Esophagus muscularis mucosa (tissue), 4 donors: ENCODE measurements at regions not wholly inside any gene's neighbourhood (a gene's known extent, or its start where the extent isn't known, plus 50 kb on each side); places are given as distances from the start of the nearest gene placed in this dataset.

Source experiments
- DNase-seq: peaks from one replicate; pipeline ENCODE4 v3.0.0-alpha.2; 2017; ENCODE audit errors: extremely low spot score
- H3K27ac ChIP-seq, 4 donors: fragments of 200-600 bp; sonication (generic); replicated peaks in 1 of 4; 1 replicate in 3 of 4; 2 replicates in 1 of 4; pipeline ENCODE4 v1.5.1; 2016 to 2019; ENCODE audit warnings: mild to moderate bottlenecking in 1 of 4
- H3K27me3 ChIP-seq, 4 donors: fragments of 200-600 bp; sonication (generic); one replicate each; pipeline versions ENCODE4 v1.5.1 to v1.6.0; 2016 to 2019
- H3K36me3 ChIP-seq, 4 donors: fragments of 200-600 bp; sonication (generic); one replicate each; pipeline ENCODE4 v1.5.1; 2016 to 2019
- H3K4me1 ChIP-seq, 4 donors: fragments of 200-600 bp; sonication (generic); one replicate each; pipeline ENCODE4 v1.5.1; 2016 to 2019
- H3K4me3 ChIP-seq, 4 donors: fragments of 200-600 bp; sonication (generic); 1 replicate in 2 of 4; 2 replicates in 2 of 4; pipeline ENCODE4 v1.5.1; 2016 to 2019; ENCODE audit warnings: mild to moderate bottlenecking in 4 of 4, moderate library complexity in 1 of 4
- H3K9me3 ChIP-seq, 4 donors: fragments of 200-600 bp; sonication (generic); 1 replicate in 3 of 4; 2 replicates in 1 of 4; pipeline ENCODE4 v1.5.1; 2016 to 2019
- EP300 ChIP-seq: sonication (generic); formaldehyde crosslinking; IDR thresholded peaks from one replicate; pipeline ENCODE4 v1.6.1; 2017; ENCODE audit warnings: antibody characterized with exemption
- POLR2A ChIP-seq: fragments of 450-650 bp; IDR thresholded peaks from one replicate; pipeline ENCODE4 v1.6.1; 2017; ENCODE audit warnings: antibody characterized with exemption, moderate library complexity, mild to moderate bottlenecking, low read depth
- POLR2AphosphoS5 ChIP-seq, 2 donors: sonication (generic); formaldehyde crosslinking; IDR thresholded peaks; one replicate each; pipeline ENCODE4 v1.6.1; 2017; ENCODE audit warnings: antibody characterized with exemption in 2 of 2
- WGBS: methylation state at CpG from one replicate; pipeline ENCODE4 v1.1.5; 2018; 5-methylcytosine and 5-hydroxymethylcytosine counted together
- intact Hi-C: fragments of 100-400 bp; cut with DNase I; formaldehyde crosslinking; loops from one replicate; pipeline ENCODE4 v1.15.1; 2023
- TF ChIP-seq, protein P1 (sequence below), 3 experiments: fragments of 200-600 bp in 2 of 3; fragments of 450-650 bp in 1 of 3; sonication (generic) in 2 of 3; IDR thresholded peaks; one replicate each; pipeline ENCODE4 v1.5.1; 2017 to 2019; ENCODE audit warnings: antibody characterized with exemption in 3 of 3, mild to moderate bottlenecking in 2 of 3, moderate library complexity in 1 of 3

DNA sequence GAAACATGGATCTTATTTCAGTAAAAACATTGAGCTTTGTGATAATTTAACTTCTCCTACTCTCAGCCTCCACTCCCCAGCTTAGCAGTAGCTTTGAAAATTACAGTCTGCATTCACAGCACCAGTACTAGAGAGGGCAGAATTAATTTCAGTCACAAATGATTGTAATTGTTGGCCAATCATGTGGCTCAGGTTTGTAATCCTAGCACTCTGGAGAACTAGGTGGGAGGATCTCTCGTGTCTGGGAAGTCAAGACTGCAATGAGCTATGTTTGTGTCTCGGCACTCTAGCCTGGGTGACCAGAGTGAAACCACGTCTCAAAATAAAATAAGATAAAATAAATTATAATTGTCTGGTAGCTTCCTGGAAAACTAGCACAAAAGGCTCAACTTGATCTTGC, 620.9 kb downstream of the TNS3 start:
- no peak for TF ChIP-seq POLR2AphosphoS5 (IDR thresholded peaks at IDR 0.05)
- no peak for TF ChIP-seq EP300
- Histone ChIP-seq H3K27me3 (no peaks in the 10 kb centered on the region), H3K27ac (no peak overlapping the region), H3K9me3 (peaks cover 0 to 40% (median 32%) of the 10 kb centered on the region in 4 donors), H3K36me3 (no peaks in the 10 kb centered on the region), H3K4me3 (no peak overlapping the region), H3K4me1 (no peaks in the 10 kb centered on the region)
- WGBS: 54% methylated on average over 3 of the region's 3 CpGs
- intact Hi-C loops: no loop called here
- no peak for DNase-seq

DNA sequence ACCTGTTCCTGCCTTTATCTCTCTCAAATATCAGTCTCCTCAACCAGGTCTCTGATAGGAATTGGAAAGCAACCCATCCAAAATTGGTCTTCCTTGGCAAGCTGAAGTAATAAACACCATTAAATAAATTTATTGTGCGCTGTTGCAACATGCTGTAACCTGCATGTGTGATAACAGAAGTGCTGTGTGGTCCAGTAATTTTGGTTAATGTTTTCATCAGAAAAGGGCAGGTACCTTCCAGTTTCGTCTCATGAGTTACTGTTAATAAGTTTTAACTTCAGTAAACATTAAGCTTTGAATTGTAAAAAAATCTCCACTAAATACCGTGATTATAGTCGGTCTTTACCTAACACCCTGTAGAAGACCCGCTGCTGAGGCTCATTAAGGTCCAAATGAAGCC, 624.7 kb downstream of the TNS3 start:
- Histone ChIP-seq H3K27me3 (no peaks in the 10 kb centered on the region), H3K36me3 (no peaks in the 10 kb centered on the region), H3K9me3 (peaks cover 0 to 3% (median 0%) of the 10 kb centered on the region in 4 donors), H3K4me3 (no peak overlapping the region), H3K4me1 (no peaks in the 10 kb centered on the region), H3K27ac (no peak overlapping the region)
- TF ChIP-seq POLR2A: no peak
- TF ChIP-seq, protein P1, sequence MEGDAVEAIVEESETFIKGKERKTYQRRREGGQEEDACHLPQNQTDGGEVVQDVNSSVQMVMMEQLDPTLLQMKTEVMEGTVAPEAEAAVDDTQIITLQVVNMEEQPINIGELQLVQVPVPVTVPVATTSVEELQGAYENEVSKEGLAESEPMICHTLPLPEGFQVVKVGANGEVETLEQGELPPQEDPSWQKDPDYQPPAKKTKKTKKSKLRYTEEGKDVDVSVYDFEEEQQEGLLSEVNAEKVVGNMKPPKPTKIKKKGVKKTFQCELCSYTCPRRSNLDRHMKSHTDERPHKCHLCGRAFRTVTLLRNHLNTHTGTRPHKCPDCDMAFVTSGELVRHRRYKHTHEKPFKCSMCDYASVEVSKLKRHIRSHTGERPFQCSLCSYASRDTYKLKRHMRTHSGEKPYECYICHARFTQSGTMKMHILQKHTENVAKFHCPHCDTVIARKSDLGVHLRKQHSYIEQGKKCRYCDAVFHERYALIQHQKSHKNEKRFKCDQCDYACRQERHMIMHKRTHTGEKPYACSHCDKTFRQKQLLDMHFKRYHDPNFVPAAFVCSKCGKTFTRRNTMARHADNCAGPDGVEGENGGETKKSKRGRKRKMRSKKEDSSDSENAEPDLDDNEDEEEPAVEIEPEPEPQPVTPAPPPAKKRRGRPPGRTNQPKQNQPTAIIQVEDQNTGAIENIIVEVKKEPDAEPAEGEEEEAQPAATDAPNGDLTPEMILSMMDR (IDR thresholded peaks at IDR 0.05): no peak
- no peak for TF ChIP-seq POLR2AphosphoS5 (IDR thresholded peaks at IDR 0.05)
- TF ChIP-seq EP300: no peak
- intact Hi-C loops: no loop called here
- no peak for DNase-seq
- 95% methylated on average over 5 of the region's 5 CpGs for WGBS

DNA sequence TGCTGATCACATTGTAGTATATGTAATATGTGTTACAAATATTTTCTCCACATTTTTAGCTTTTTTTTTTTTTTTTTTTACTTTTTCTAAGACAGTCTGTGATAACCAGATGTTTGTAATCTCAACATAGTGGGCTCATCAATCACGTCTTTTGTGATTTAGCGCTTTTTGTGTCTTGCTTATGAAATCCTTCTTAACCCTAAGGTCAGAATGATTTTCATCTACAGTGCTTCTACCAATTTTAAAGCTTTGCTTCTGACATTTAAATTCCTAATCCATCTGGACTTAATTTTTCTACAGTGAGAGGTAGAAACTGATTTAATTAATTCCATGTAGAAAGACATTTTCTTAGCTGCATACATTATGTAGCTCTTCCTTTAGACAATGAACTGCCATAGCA, 626.4 kb downstream of the TNS3 start:
- no peak for DNase-seq
- TF ChIP-seq, protein P1 (IDR thresholded peaks at IDR 0.05): no peak
- no peak for TF ChIP-seq POLR2AphosphoS5 (IDR thresholded peaks at IDR 0.05)
- no peak for TF ChIP-seq EP300
- no peak for TF ChIP-seq POLR2A
- Histone ChIP-seq H3K4me3 (no peak overlapping the region), H3K27ac (no peak overlapping the region), H3K27me3 (no peaks in the 10 kb centered on the region), H3K9me3 (no peaks in the 10 kb centered on the region), H3K4me1 (no peaks in the 10 kb centered on the region), H3K36me3 (no peaks in the 10 kb centered on the region)
- WGBS: 89% methylated on average over 2 of the region's 2 CpGs
- intact Hi-C loops: no loop called here

DNA sequence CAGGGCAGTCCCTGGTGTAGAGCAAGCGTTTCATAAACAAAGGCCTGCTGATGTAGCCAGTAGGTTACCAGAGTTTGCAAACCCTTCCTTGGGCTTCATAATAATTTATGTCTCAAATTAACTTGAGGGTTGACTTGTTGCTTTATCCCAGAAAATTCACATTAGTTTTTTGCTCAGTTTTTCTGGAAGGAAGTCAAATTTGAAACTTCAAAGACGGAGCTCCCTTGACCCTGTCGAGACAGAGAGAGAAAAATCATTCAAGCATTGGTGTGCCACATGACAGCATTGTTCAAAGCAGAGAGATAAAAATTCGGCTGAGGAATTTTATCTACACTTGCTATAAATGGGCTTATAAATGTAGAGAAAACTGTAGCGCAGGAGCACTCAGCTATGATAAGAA, 627.7 kb downstream of the TNS3 start:
- 42% methylated on average over 5 of the region's 5 CpGs for WGBS
- Histone ChIP-seq H3K4me1 (peaks cover 0 to 3% (median 0%) of the 10 kb centered on the region in 4 donors), H3K4me3 (no peak overlapping the region), H3K9me3 (no peaks in the 10 kb centered on the region), H3K36me3 (no peaks in the 10 kb centered on the region), H3K27ac (no peak overlapping the region), H3K27me3 (no peaks in the 10 kb centered on the region)
- intact Hi-C loops: no loop called here
- TF ChIP-seq EP300 (no peak), POLR2A (no peak), POLR2AphosphoS5 (IDR thresholded peaks at IDR 0.05) (no peak)
- TF ChIP-seq, protein P1 (IDR thresholded peaks at IDR 0.05): no peak
- DNase-seq: no peak

DNA sequence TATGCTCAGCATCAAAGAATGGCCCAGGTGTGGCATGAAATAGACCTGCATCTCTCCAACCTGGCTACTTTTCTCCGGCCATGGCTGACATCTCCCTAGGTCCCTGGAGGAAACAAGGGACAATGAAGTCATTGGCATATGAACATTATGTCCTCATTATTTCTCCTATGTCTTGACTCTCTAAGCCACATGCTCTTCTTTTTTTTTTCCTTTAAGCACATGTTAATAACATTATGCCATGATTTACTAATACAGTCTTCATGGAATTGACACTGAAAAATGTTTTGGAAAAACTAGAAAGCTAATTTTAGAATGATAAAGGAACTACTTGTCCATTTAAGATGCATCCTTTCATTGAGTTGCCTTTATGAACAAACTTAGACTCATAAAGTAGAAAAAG, 628.9 kb downstream of the TNS3 start:
- WGBS: 82% methylated on average over 1 of the region's 1 CpG
- Histone ChIP-seq H3K27ac (no peak overlapping the region), H3K4me3 (no peak overlapping the region), H3K27me3 (no peaks in the 10 kb centered on the region), H3K4me1 (peaks cover 0 to 3% (median 0%) of the 10 kb centered on the region in 4 donors), H3K9me3 (no peaks in the 10 kb centered on the region), H3K36me3 (no peaks in the 10 kb centered on the region)
- intact Hi-C loops: no loop called here
- TF ChIP-seq, protein P1 (IDR thresholded peaks at IDR 0.05): no peak
- no peak for TF ChIP-seq POLR2A
- no peak for TF ChIP-seq EP300
- no peak for TF ChIP-seq POLR2AphosphoS5 (IDR thresholded peaks at IDR 0.05)
- DNase-seq: no peak
